ACC112 (cell line): ENCODE measurements at regions not wholly inside any gene's neighbourhood (a gene's known extent, or its start where the extent isn't known, plus 50 kb on each side); places are given as distances from the start of the nearest gene placed in this dataset.

ENCODE experiments used
- H2AFZ ChIP-seq: fragments of 200-600 bp; sonication (generic); one replicate; pipeline ENCODE4 v1.6.0; 2017; ENCODE audit warnings: antibody characterized with exemption, low read length; ENCODE audit not compliant: unreplicated experiment
- H3K27ac ChIP-seq: fragments of 200-600 bp; sonication (generic); 2 replicates; pipeline ENCODE4 v1.5.1; 2014; ENCODE audit warnings: low read depth, mild to moderate bottlenecking, antibody characterized with exemption, low read length, moderate library complexity
- H3K27me3 ChIP-seq: fragments of 200-600 bp; sonication (generic); 2 replicates; pipeline ENCODE4 v1.6.1; 2014; ENCODE audit warnings: mild to moderate bottlenecking, antibody characterized with exemption, low read length, moderate library complexity, mixed read lengths; ENCODE audit not compliant: insufficient read depth
- H3K36me3 ChIP-seq: fragments of 200-600 bp; sonication (generic); 2 replicates; pipeline ENCODE4 v1.6.1; 2016; ENCODE audit warnings: mild to moderate bottlenecking, antibody characterized with exemption, low read length, moderate library complexity, mixed read lengths; ENCODE audit not compliant: insufficient read depth
- H3K4me1 ChIP-seq: fragments of 200-600 bp; sonication (generic); one replicate; pipeline ENCODE4 v1.6.1; 2016; ENCODE audit warnings: low read length, mixed read lengths; ENCODE audit not compliant: insufficient read depth, unreplicated experiment, control insufficient read depth
- H3K4me3 ChIP-seq: fragments of 200-600 bp; sonication (generic); 2 replicates; pipeline ENCODE4 v1.5.1; 2014; ENCODE audit warnings: mild to moderate bottlenecking, low read depth, low read length
- H3K79me2 ChIP-seq: fragments of 200-600 bp; sonication (generic); one replicate; pipeline ENCODE4 v1.6.0; 2016; ENCODE audit warnings: low read length; ENCODE audit not compliant: control insufficient read depth, unreplicated experiment, insufficient read depth

DNA sequence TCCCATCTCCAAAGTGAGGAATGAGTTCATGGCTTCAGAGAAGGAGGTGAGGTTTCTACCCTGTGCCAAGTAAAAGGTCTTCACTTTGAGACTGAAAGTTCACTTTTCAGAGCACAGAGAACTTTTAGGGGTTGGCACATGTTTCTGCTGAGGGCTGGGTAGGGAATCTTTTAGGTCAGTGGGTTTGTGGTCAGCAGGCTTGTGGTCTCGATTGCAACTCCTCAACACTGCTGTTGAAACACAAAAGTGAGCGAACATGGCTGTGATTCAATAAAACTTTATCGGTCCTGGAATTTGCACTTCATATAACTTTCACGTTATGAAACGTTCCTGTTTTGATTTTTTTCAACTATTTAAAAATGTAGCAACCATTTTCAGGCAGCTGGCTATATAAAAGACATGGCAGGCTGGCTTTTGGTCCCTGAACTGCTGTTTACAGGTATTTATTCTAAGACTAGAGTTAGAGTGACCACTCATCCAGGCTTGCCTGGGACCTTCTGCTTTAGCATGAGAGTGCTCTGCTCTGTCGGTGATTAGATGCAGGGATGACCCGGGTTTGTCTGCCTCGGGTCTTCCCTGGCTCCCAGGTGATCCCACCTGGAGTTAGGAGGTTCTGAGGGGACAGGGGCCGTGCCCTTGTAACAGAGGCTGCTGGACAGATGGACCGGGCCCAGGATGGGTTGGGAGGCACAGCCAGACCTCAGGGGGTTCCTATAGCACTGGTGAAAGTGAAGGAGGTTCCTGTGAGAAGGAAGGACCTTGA, 62.7 kb upstream of the TAF1B start:
- Histone ChIP-seq H3K36me3 (no peaks in the 10 kb centered on the region), H3K4me1 (no peaks in the 10 kb centered on the region), H3K4me3 (no peak overlapping the region), H2AFZ (no peak overlapping the region), H3K79me2 (no peaks in the 10 kb centered on the region), H3K27ac (no peak overlapping the region), H3K27me3 (no peaks in the 10 kb centered on the region)

DNA sequence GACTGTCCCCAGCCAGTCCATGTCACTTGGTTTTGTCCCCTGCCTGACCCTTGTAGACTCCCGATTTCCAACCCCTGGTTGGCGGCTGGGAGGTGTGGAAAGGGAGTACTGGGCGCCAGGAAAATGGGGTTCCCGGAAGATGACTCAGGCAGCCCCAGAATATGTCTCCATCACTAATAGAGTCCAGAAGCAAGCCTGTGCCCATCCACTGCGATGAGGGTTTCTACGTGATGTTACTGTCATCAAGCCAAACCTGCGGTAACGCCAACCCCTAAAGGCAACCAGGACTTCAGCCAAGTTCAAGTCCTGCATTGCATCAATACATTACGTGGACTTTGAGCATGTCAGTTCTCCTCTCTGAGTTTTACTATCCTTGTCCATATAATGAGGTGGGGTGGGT, 62.0 kb upstream of the TAF1B start:
- H3K4me3 ChIP-seq = no peak overlapping the region
- H3K27ac ChIP-seq = no peak overlapping the region
- no peaks in the 10 kb centered on the region for H3K36me3 ChIP-seq
- H2AFZ ChIP-seq = no peak overlapping the region
- no peaks in the 10 kb centered on the region for H3K27me3 ChIP-seq
- H3K4me1 ChIP-seq = no peaks in the 10 kb centered on the region
- no peaks in the 10 kb centered on the region for H3K79me2 ChIP-seq

DNA sequence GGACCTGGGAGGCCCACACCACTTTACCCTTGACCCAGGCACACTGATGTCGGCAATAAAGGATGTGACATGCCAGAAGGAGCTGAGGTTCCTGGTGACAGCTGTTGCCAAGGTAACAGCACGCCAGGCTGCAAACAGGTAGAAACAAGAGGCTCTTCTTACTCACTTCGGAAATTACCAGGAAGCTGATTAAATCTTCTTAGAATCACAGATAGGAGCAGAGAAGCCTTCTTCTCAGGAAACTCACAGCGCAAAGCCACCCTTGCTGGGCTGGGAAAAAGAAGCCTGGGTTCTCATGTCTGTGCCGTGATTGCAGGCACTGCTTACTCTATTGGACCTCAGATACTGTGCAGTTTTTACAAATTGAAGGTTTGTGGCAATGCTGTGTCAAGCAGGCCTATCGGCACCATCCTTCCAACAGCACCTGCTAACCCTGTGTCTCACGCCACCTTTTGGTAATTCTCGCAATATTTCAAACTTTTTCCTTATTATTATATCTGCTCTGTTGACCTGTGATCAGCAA, 61.0 kb upstream of the TAF1B start:
- Histone ChIP-seq H3K27me3 (no peaks in the 10 kb centered on the region), H3K4me3 (no peak overlapping the region), H3K79me2 (no peaks in the 10 kb centered on the region), H3K4me1 (no peaks in the 10 kb centered on the region), H3K27ac (no peak overlapping the region), H3K36me3 (no peaks in the 10 kb centered on the region), H2AFZ (no peak overlapping the region)

DNA sequence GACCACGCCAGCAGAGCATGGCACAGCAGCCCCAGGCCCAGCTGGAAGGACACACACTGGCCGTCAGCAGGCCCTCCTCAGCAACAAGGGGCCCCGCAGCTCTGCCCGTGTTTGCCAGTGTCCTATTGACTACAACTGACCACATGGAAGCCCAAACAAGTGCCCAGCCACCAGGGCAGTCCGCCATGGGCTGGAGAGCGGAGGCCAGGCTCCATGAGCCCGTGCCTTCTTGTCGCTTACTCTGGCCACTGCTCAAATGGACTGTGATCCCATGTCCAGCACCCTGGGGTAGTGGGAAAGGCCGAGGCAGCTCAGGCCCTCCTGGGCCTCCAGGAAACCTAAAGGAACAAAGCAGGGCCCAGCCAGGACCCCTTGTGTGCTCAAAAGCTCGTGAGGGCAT, 53.9 kb upstream of the TAF1B start:
- H3K4me3 ChIP-seq = no peak overlapping the region
- H3K27ac ChIP-seq = no peak overlapping the region
- no peaks in the 10 kb centered on the region for H3K27me3 ChIP-seq
- H3K36me3 ChIP-seq = no peaks in the 10 kb centered on the region
- H3K79me2 ChIP-seq = no peaks in the 10 kb centered on the region
- H3K4me1 ChIP-seq = no peaks in the 10 kb centered on the region
- no peak overlapping the region for H2AFZ ChIP-seq

DNA sequence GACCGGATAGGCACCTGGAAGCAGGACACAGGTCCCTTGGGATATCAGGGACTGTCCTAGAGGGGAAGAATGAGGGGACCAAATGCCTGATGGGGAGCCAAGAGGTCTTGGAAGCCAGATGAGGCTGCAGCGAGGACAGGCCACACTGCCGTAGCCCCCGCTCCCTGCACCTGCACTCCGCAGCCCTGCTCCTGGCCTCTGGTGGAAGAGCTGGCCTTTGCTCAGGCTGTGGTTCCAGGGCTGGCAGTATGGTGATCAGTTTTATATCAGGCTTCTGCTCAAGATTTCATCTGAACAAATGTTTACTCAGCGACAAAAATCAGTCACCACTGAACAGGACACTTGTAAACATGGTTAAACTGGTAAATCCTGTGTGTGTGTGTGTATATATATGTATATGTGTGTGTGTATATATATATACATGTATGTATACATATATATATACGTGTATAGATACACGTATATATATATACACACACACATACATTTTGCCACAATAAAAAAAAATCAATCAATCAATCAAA, 52.5 kb upstream of the TAF1B start:
- H3K79me2 ChIP-seq = no peaks in the 10 kb centered on the region
- no peak overlapping the region for H2AFZ ChIP-seq
- no peaks in the 10 kb centered on the region for H3K27me3 ChIP-seq
- H3K4me1 ChIP-seq = no peaks in the 10 kb centered on the region
- no peak overlapping the region for H3K27ac ChIP-seq
- H3K36me3 ChIP-seq = no peaks in the 10 kb centered on the region
- no peak overlapping the region for H3K4me3 ChIP-seq

DNA sequence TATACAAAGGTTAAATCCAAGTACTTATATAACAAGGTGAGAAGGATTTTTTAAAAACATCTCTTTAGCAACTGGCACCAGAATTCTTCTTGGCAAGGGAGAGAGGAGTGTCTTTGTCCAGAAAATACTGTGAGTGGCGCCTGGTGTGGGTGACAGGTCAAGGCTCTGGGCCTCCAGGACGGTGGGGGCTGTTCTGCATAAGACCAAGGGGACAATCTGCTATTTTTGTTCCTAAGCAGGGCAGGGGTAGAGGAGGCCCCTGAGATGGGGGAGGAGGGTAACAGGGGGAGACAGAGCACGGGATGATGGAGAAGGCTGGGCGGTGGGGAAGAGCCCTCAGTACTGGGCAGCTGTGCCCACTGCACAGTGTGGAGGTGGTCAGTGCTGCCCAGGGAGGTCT, 51.6 kb upstream of the TAF1B start:
- Histone ChIP-seq H3K79me2 (no peaks in the 10 kb centered on the region), H2AFZ (no peak overlapping the region), H3K4me3 (no peak overlapping the region), H3K4me1 (no peaks in the 10 kb centered on the region), H3K36me3 (no peaks in the 10 kb centered on the region), H3K27me3 (no peaks in the 10 kb centered on the region), H3K27ac (no peak overlapping the region)

DNA sequence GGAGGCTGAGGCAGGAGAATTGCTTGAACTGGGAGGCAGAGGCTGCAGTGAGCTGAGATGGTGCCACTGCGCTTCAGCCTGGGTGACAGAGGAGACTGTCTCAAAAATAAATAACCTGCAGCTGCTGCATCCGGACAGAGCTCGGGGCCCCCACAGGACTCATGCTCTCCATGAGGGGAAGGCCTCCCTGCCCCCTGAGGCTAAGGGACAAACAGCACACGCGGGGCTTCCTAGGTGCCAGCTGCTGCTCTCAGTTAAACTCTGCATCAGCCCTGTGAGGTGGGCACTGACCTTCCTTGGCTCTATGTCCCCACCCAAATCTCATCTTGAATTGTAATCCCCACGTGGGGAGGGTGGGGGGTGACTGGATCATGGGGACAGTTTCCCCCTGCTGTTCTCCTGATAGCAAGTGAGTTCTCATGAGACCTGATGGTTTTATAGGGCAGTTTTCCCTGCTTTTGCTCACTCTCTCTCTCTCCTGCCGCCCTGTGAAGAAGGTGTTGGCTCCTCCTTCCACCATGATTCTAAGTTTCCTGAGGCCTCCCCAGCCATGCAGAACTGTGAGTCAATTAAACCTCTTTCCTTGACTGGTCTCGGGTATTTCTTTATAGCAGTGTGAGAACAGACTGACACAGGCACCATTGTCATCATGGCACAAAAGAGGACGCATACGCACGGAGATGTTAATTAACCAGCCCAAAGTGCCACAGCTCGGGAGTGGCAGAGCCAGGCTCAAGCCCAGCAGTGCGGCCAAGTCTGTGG, 49.9 kb upstream of the TAF1B start:
- no peaks in the 10 kb centered on the region for H3K4me1 ChIP-seq

More for the DNA sequence above, 49.9 kb upstream of the TAF1B start:
- Histone ChIP-seq H3K79me2 (no peaks in the 10 kb centered on the region), H3K27ac (no peak overlapping the region), H3K36me3 (no peaks in the 10 kb centered on the region), H3K4me3 (no peak overlapping the region), H2AFZ (no peak overlapping the region), H3K27me3 (no peaks in the 10 kb centered on the region)
